ENCODE measurements at regions not wholly inside any gene's neighbourhood (a gene's known extent, or its start where the extent isn't known, plus 50 kb on each side); places are given as distances from the start of the nearest gene placed in this dataset.

DNA sequence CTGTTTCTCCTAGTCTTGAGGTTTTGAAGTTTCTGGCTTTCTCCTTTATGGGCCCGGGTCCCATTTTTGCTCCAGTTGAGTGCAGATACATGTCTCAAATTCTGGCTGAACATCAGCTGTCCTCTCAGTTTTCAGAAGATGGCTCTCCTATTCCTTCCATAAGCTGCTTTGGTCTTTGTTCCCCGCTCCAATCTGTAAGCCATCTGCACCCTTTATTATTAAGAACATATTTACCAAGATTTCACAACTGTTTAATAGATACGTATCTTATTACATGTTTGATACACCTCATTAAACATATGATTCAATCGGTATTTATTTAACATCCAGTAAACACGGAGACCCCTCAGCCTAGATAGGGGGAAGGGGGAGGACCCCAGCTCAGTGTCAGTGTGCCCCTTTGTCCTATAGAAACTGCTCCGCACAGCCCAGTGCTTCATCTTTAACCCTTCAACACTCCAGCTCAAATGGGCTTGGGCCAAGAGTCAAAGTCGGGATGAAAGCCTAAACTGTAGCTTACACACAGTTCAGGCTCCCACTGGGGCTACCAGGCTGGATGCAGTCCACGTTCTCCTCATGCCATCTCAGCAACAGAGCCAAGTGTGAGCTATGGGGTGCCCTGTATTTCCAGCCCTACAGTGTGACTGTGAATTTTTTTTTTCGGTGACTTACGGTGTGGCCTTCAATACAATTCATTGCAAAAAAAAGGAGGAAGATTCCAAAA lies 166.0 kb upstream of the ZFHX3 start:
- DNase-seq (ENCODE audit: insufficient read length, low spot score) (no peak), FAIRE-seq (no peak)

- FAIRE-seq (no peak), DNase-seq (ENCODE audit: insufficient read length, low spot score) (no peak)
Observed at GRCh38 chr16:73212431-73212830, 164.5 kb upstream of the ZFHX3 start.

DNA sequence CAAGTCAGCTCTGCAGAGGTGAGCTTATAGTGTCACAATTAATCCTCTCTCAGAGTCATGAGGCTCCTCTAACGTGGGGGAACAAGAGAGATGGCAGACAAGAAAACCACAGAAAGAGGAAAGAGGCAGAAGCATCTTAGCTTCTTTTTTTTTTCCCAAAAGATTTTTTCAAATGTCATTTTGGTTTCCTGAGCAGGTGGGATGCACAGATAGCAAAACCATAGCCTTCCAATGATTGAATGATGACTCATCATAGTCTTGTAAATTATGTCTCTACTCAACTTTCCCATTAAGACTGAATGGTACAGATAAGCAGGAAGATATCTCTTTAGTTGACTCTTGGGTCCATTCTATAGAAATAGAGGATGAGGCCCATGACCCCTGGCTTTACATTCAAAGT lies 162.8 kb upstream of the ZFHX3 start:
- DNase-seq (ENCODE audit: insufficient read length, low spot score), result no peak
- FAIRE-seq, result no peak

DNA sequence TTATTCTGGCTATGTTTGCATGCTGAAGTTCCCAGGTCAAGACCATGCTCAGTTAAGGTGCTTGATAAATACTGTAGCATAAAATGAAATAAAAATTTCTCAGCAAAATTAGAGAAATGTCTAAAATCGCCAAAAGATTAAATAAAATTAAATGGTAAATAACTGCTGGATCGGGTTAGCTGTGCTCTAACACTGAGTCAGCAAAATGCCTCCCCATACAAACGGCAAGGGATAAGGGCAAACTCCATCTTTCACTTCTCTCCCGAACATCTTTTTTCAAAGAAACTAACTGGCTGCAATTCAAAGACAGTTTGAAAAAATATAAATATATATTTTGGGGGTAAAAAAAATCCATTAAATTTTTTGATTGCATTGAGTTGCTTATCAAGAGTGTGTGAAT lies 162.2 kb upstream of the ZFHX3 start:
- FAIRE-seq, result no peak
- DNase-seq (ENCODE audit: insufficient read length, low spot score), result no peak

DNA sequence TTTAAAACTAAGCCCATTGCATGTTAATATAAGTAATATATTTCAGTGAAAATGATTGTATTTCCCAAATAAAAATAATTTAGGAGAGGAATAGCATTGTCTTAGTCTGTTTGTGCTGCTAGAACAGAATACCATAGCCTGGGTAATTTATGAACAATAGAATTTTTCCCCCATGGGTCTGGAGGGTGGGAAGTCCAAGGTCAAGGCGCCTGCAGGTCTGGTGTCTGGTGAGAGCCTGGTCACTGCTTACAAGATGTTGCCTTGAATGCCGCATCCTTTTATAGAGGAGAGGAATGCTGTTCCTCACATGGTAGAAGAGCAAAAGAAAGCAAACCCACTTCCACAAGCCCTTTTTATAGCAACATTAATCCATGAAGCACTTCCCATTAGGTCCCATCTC lies 161.3 kb upstream of the ZFHX3 start:
- FAIRE-seq, result no peak
- DNase-seq (ENCODE audit: insufficient read length, low spot score), result no peak

- DNase-seq (ENCODE audit: insufficient read length, low spot score), result no peak
- no peak for FAIRE-seq
Observed at GRCh38 chr16:73206151-73206707, 158.3 kb upstream of the ZFHX3 start.

GRCh38 chr16:73205153-73205886 lies 157.4 kb upstream of the ZFHX3 start:
- FAIRE-seq, result no peak
- no peak for DNase-seq (ENCODE audit: insufficient read length, low spot score)

DNA sequence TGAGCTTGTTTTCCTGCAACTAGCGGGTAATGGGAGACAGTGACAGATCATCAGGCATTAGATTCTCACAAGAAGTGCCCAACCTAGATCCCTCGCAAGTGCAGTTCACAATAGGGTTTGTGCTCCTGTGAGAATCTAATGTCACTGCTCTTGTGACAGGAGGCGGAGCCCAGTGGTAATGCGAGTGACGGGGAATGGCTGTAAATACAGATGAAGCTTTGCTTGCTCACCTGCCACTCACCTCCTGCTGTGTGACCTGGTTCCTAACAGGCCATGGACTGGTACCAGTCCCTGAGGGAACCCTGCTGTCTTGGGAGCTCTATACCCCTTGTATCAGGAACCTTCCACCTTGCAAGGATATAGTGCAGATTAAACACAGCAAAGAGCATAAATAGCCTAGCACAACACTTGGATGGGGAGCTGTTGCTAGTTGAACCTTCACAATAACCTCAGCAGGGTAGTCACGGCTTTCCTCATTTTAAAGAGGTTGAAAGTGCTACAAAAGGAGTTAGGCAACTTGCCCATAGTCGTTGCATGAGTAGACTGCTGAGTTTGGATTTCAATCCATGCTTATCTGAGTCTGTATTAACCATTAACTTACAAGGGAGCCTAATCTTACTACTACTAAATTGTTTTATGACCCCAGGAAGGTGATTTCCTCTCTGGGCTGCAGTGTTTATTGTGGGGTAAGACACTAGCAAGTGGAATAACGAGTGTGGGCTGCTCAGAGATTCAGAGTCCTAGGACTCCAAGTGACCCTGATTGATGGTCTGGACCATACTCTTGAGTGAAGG lies 156.6 kb upstream of the ZFHX3 start:
- DNase-seq (ENCODE audit: insufficient read length, low spot score), result no peak
- no peak for FAIRE-seq

GRCh38 chr16:73202161-73202729 lies 154.3 kb upstream of the ZFHX3 start:
- DNase-seq (ENCODE audit: insufficient read length, low spot score), result no peak
- no peak for FAIRE-seq

DNA sequence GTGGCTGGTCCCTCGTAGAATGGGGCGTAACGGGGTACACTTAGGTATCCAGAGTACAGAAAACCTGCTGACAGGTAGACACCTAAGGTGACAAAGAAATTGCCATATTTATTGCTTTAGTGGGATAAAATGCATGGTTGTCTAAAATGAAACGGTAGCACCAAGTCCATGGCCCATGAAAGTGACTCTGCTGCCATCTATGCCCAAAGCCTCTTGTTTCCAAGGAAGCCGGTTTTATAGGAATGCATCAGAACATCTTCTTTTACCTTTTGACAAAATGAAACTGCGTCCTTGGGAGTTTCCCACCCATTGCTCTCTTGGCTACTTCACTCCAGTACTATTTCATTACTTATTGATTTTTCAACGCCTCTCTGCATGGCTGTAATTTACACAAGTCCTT lies 151.3 kb upstream of the ZFHX3 start:
- FAIRE-seq, result no peak
- DNase-seq (ENCODE audit: insufficient read length, low spot score), result no peak

- no peak for FAIRE-seq
- DNase-seq (ENCODE audit: insufficient read length, low spot score), result no peak
Observed at GRCh38 chr16:73198481-73198880, 150.6 kb upstream of the ZFHX3 start.

- no peak for FAIRE-seq
- DNase-seq (ENCODE audit: insufficient read length, low spot score), result no peak
Observed at GRCh38 chr16:73197598-73197997, 149.7 kb upstream of the ZFHX3 start.

DNA sequence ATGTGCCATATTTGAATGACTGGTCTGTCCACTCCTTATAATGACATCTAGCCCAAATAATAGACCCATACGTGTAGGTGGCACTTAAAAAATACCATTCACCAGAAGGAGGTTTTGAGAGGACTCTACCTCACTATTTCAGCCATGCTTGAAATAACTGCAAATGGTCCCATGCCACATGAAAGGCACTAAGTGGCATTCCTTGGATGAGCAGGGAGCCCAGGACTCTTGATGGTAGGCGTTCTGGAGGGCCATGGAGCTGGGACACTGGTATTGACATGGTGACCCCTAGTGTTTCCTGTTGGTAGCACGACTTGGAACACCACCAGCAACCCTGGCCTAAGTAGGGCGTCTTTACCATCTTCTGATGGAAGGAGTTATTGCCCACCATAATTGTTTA lies 148.7 kb upstream of the ZFHX3 start:
- DNase-seq (ENCODE audit: insufficient read length, low spot score) (peak; percentile 49), FAIRE-seq (no peak)

DNA sequence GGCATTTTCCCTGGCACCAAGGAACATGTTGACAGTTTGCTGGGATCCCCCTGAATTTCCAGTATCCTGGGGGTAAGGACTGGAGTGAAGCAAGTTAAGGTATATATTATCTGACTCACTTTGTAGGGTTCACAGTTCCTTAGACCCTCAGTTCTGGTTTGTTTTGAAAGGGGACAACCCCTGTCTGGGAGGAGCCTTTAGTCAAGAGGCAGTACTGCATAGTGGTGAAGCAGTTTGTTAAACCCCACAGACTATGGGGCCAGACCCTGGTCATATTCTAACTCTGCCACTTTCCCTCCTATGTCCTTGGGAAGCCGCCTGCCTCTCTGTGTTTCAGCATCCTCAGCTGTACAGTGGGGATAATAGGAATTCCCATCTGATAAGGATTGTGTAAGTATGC lies 145.5 kb upstream of the ZFHX3 start:
- no peak for FAIRE-seq
- DNase-seq (ENCODE audit: insufficient read length, low spot score), result no peak

GRCh38 chr16:73192232-73192894 lies 144.4 kb upstream of the ZFHX3 start:
- no peak for DNase-seq (ENCODE audit: insufficient read length, low spot score)
- FAIRE-seq, result no peak

DNA sequence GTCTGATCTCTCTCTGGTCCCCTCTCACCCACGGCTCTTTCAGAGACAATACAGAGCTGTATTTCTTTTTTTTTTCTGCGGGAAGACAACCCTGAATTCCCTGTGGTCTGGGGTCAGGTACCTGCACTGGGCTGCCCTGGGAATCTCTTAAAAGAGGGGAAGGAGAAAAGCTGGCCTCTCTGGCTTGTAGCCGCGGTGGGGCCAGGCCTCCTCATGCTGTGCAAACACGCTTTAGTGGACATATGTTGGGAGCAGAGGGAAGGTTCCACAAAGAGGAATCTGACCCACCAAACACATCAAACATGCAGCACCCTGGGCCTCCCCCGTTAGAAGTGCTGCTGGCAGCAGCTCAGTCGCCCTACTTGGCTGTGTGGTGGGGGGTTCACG lies 143.7 kb upstream of the ZFHX3 start:
- FAIRE-seq, result no peak
- DNase-seq (ENCODE audit: insufficient read length, low spot score), result no peak

GRCh38 chr16:73190688-73191659 lies 143.0 kb upstream of the ZFHX3 start:
- DNase-seq (ENCODE audit: insufficient read length, low spot score), result no peak
- no peak for FAIRE-seq

- no peak for DNase-seq (ENCODE audit: insufficient read length, low spot score)
- FAIRE-seq, result no peak
Observed at GRCh38 chr16:73190256-73190655, 142.3 kb upstream of the ZFHX3 start.

DNA sequence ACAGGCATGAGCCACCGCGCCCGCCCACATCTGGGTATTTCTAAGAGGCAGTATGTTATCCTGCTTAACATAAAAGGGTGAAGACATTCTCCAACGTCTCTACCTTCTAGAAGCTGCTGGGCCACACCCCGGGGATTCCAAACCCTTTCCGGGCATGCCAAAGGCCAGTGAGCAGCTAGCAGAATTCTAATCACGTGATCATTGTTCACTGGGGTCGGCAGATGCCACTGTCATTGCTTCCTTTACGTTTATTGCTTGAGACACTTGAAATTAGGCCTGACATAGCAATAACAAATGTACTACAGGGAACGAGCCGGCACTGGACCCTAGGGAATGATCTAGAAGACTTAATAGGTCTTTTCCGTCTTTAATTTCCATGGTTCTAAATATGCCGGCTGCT lies 141.2 kb upstream of the ZFHX3 start:
- FAIRE-seq (no peak), DNase-seq (ENCODE audit: insufficient read length, low spot score) (no peak)
